GM19240 (cell line): ENCODE measurements at regions not wholly inside any gene's neighbourhood (a gene's known extent, or its start where the extent isn't known, plus 50 kb on each side); places are given as distances from the start of the nearest gene placed in this dataset.

Experiments
- DNase-seq: peaks from one replicate; pipeline ENCODE4 v3.0.0; 2011; ENCODE audit warnings: low spot score; ENCODE audit not compliant: insufficient read length

GRCh38 chr4:64489628-64490027 lies 80.4 kb upstream of the TECRL start:
- DNase-seq = no peak

- no peak for DNase-seq
Observed at GRCh38 chr4:64479338-64479737, 70.1 kb upstream of the TECRL start.

- no peak for DNase-seq
Observed at GRCh38 chr4:64477127-64477526, 67.9 kb upstream of the TECRL start.

- DNase-seq = no peak
Observed at GRCh38 chr4:64465263-64465662, 56.0 kb upstream of the TECRL start.

DNA sequence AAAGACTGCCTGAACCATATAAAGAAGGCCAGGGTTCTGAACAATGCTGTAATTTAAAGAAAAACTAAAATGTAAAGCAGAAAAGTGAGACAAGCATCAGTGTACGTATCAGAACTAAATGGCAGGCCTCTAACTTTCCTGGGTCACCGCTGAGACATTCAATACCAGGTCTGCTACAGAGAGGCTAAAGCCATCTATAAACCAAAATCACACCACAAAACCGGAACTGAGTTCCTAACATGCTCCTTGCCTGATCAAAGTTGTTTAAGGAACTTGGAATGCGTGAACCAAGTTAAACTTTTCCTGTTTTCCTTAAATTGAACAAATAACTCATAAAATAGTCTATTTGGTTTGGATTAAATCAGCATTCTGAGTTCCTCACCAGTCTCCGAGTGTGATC lies 55.3 kb upstream of the TECRL start:
- no peak for DNase-seq
